Stimulated activated CD4-positive, alpha-beta T cell treated with anti-CD3 and anti-CD28 coated beads, Interleukin-4, amount 100 ng/mL, for 24 hours (primary cell): ENCODE measurements at regions not wholly inside any gene's neighbourhood (a gene's known extent, or its start where the extent isn't known, plus 50 kb on each side); places are given as distances from the start of the nearest gene placed in this dataset.

Experiments
- DNase-seq: peaks from one replicate; pipeline ENCODE4 v3.0.0-alpha.2; 2020

GRCh38 chrX:38992441-38993096 is 191.3 kb downstream of the MID1IP1 start:
- no peak for DNase-seq

DNA sequence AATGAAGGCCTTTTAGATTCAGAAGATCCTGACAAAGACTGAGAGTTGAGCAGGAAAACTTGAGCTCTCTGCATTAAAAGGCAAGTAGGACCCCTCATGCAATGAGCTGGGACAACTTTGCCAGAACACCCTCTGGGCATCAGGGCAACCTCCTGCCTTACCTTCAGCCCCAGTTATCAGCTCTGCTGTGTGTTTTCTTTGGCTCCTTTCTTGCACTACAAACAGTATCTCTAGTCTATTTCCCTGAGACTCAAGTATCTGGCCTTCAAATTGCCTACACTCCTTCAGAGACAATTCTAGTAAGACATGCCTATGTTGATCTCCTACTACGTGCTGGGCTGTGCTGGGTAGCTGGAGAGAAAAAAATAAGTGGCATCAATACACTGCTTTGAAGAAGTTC is 192.2 kb downstream of the MID1IP1 start:
- DNase-seq, result no peak

DNA sequence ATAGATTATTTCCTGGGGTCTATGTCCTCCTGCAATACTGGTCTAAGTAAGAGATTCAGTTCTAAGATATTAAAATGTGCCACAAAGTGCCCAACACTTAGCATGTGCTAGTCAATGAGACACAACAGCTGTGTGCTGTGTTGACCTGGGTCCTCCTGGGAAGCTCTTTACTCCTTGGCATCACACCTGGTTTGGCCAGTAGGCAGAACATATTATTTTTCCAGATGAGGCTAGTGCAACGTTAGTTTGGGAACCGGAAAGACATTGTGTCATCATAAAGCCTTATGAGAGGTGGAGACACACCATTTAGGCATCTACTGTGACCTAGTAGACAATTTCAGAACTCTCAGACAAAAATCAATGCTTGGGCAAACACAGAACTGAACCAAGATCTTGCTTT is 197.8 kb downstream of the MID1IP1 start:
- no peak for DNase-seq

GRCh38 chrX:38999967-39000745 is 198.9 kb downstream of the MID1IP1 start:
- no peak for DNase-seq

- no peak for DNase-seq
Observed at GRCh38 chrX:39000802-39001201, 199.5 kb downstream of the MID1IP1 start.

DNA sequence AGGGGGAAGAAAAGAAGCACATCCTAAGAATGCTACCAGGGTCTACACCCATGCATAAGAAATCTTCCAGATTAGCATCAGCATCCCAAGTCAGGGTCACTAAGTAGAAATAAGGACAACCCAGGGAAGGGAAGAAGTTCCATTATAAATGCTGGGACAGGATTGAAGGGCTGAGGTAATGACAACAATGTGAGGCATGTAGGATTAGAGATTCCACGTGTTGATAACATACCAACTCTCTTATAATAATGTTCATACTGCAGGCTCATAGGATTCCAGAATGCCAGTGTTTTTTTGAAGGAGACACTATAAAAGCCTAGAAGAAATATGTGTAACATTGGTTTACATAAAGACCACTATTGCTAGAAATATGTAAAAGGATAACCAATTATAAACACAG is 201.2 kb downstream of the MID1IP1 start:
- DNase-seq, result no peak

DNA sequence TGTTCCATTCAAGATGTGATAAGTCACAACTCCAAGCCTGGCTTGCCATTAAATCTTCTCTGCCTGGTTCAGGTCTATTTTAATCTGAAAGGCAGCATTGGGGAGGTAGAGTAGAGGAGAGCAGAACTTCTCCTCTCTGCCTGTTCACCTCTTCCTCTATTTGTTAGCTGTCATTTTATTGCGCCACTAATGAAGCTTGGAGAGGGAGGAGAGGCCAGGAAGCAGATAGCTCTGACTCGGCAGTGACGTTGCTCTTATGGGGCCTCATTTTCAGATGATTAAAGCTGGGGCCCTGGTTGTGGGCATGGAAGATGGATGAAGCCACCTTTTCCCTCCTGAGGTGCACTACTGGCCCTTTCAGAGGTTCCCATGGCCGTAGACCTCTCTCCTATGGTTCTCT is 207.3 kb downstream of the MID1IP1 start:
- no peak for DNase-seq

- DNase-seq, result no peak
Observed at GRCh38 chrX:39011454-39012221, 210.4 kb downstream of the MID1IP1 start.

DNA sequence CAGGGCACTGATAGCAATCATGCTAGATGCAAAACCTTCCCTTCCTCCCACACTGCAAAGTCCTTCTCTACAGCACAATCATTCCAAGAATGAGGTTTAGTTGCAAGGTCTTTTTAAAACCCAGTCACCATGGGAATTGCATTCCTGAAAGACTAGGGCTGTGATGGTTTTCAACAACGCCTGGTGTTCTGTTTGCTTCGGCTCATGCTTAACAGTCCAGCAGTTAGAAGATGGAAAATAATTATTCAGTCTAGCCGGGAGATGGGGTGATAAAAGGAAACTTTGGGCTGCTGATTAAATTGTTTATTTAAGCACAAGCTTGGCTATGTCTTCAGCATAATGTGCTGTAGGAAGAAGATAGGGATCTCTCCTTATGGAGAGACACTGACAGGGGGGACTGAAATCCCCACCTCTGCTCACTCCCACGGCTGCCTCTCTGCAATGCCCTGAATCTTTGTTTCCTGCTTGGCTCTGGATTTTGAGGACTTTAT is 211.4 kb downstream of the MID1IP1 start:
- DNase-seq, result no peak

- DNase-seq, result no peak
Observed at GRCh38 chrX:39016556-39016955, 215.3 kb downstream of the MID1IP1 start.

- no peak for DNase-seq
Observed at GRCh38 chrX:39017077-39017476, 215.8 kb downstream of the MID1IP1 start.

GRCh38 chrX:39017716-39018115 is 216.5 kb downstream of the MID1IP1 start:
- DNase-seq, result no peak

GRCh38 chrX:39018541-39018940 is 217.3 kb downstream of the MID1IP1 start:
- no peak for DNase-seq

GRCh38 chrX:39019056-39019455 is 217.8 kb downstream of the MID1IP1 start:
- DNase-seq, result no peak

- no peak for DNase-seq
Observed at GRCh38 chrX:39020051-39020669, 218.9 kb downstream of the MID1IP1 start.

GRCh38 chrX:39022106-39022505 is 220.8 kb downstream of the MID1IP1 start:
- DNase-seq, result no peak

- no peak for DNase-seq
Observed at GRCh38 chrX:39029221-39029620, 228.0 kb downstream of the MID1IP1 start.

DNA sequence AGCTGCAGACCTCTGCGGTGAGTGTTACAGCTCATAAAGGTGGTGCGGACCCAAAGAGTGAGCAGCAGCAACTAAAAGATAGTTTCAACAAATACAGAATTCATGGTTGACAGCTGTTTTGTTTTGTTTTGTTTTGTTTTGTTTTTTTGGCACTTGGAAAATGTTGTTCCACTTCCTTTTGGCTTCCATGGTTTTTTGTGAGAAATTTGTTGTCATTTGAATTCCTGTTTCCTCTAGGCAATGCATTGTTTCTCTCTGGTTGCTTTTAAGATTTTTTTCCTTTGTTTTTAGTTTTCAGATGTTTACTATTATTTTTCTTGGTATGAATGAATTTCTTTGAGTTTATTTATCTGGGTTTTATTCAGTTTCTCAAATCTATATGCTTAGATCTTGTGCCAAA is 229.4 kb downstream of the MID1IP1 start:
- DNase-seq, result no peak

- DNase-seq, result no peak
Observed at GRCh38 chrX:39039890-39040289, 238.6 kb downstream of the MID1IP1 start.

DNA sequence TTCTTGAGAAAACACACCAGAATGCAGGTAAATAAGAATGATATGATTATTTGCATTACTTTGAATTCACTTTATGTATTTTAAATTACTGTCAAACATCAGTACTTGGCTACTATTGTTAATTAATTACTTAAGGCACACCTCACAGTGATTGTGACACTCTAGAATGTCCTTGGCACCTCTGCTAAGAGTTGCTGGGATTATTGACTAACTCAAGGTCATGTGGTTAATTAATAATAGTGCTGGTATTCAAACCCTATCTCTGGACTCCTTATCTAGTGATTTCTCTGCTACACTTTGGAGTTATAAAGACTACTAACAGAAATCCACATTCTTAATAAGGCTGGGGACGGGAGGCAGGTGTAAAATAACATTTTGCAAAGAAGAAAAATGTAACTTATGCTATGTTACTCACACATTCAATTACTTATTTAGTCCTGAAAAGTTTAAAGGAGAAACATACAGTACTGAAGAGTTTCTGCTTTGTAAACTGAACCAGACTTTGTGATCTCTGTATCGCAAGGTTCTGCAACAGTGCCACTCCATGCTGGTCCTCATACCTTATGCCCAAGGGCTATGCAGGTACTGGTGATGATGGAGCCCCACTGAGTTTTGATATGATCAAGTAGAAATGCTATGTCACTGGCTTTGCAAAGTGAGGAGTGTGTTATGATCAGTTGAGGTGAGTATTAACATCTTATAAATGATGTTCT is 242.7 kb downstream of the MID1IP1 start:
- DNase-seq, result no peak

GRCh38 chrX:39047174-39047573 is 245.9 kb downstream of the MID1IP1 start:
- no peak for DNase-seq

- DNase-seq, result no peak
Observed at GRCh38 chrX:39049975-39050374, 248.7 kb downstream of the MID1IP1 start.

- no peak for DNase-seq
Observed at GRCh38 chrX:39050427-39050826, 249.2 kb downstream of the MID1IP1 start.
